H1 (cell line): ENCODE measurements at regions not wholly inside any gene's neighbourhood (a gene's known extent, or its start where the extent isn't known, plus 50 kb on each side); places are given as distances from the start of the nearest gene placed in this dataset.

Experiments
- CTCF ChIA-PET: fragments of 300-600 bp; sonication (Branson Sonifier 250); formaldehyde crosslinking; loops from one replicate; lab custom pipeline; 2021; ENCODE audit not compliant: partially characterized antibody; lab: Charles Lee
- POLR2A ChIA-PET: fragments of 300-600 bp; sonication (Branson Sonifier 250); formaldehyde crosslinking; loops from one replicate; lab custom pipeline; 2021; ENCODE audit warnings: inconsistent platforms; ENCODE audit not compliant: partially characterized antibody; lab: Charles Lee
- DNase-seq, 2 experiments: peaks; one replicate each; pipeline versions ENCODE4 v3.0.0 to v3.0.0-alpha.2; 2010 to 2022; ENCODE audit warnings: low spot score in 2 of 2, low read depth in 1 of 2, mixed read lengths in 1 of 2
- FAIRE-seq: peaks from 2 replicates; lab custom pipeline; 2011; peaks lifted over from hg19 to GRCh38; lab: Jason Lieb, UNC
- H2AFZ ChIP-seq: 2 replicates; pipeline ENCODE4 v1.8.1; 2012; ENCODE audit warnings: low read length, inconsistent platforms
- H2AK5ac ChIP-seq: 2 replicates; pipeline ENCODE4 v1.6.1; 2013; ENCODE audit warnings: low read depth, low read length
- H2BK120ac ChIP-seq: replicated peaks from 2 replicates; pipeline ENCODE3; 2013; ENCODE audit warnings: low read depth, low read length, inconsistent platforms
- H2BK12ac ChIP-seq: 2 replicates; pipeline ENCODE4 v1.6.1; 2013; ENCODE audit warnings: low read depth, low read length
- H2BK15ac ChIP-seq: 2 replicates; pipeline ENCODE4 v1.6.1; 2013; ENCODE audit warnings: low read length
- H2BK20ac ChIP-seq: 2 replicates; pipeline ENCODE4 v1.6.1; 2013; ENCODE audit warnings: low read length
- H2BK5ac ChIP-seq: 2 replicates; pipeline ENCODE4 v1.6.1; 2013; ENCODE audit warnings: low read depth, low read length
- H3K14ac ChIP-seq: 2 replicates; pipeline ENCODE4 v1.6.1; 2013; ENCODE audit warnings: inconsistent platforms; ENCODE audit not compliant: insufficient read length
- H3K18ac ChIP-seq: 2 replicates; pipeline ENCODE4 v1.6.1; 2013; ENCODE audit warnings: low read length; ENCODE audit errors: extremely low read depth
- H3K23ac ChIP-seq: 2 replicates; pipeline ENCODE4 v1.6.1; 2013; ENCODE audit warnings: inconsistent platforms; ENCODE audit not compliant: insufficient read length
- H3K23me2 ChIP-seq: 2 replicates; pipeline ENCODE4 v1.6.1; 2013; ENCODE audit warnings: low read depth, low read length
- H3K27ac ChIP-seq: 2 replicates; pipeline ENCODE4 v1.6.1; 2011; ENCODE audit warnings: low read depth, low read length, inconsistent platforms
- H3K27me3 ChIP-seq, 4 experiments: replicated peaks in 1 of 4; 1 replicate in 1 of 4; 2 replicates in 3 of 4; pipeline versions ENCODE4 v1.6.1 to v1.8.1; 2011 to 2013; ENCODE audit warnings: low read length in 3 of 4, mild to moderate bottlenecking in 3 of 4, inconsistent platforms in 2 of 4, mixed read lengths in 2 of 4, moderate library complexity in 1 of 4; ENCODE audit not compliant: control insufficient read depth in 3 of 4, insufficient read depth in 3 of 4; ENCODE audit errors: extremely low read depth in 1 of 4
- H3K36me3 ChIP-seq, 4 experiments: 2 replicates each; pipeline versions ENCODE4 v1.6.1 to v1.8.1; 2011 to 2013; ENCODE audit warnings: mild to moderate bottlenecking in 4 of 4, low read length in 3 of 4, moderate library complexity in 2 of 4, control low read depth in 1 of 4, inconsistent platforms in 1 of 4; ENCODE audit not compliant: insufficient read depth in 4 of 4, control insufficient read depth in 2 of 4
- H3K4ac ChIP-seq: replicated peaks from 2 replicates; pipeline ENCODE3; 2013; ENCODE audit warnings: low read length, low read depth, mixed read lengths, inconsistent platforms; ENCODE audit not compliant: insufficient read length
- H3K4me1 ChIP-seq, 4 experiments: replicated peaks in 1 of 4; 1 replicate in 1 of 4; 2 replicates in 3 of 4; pipeline versions ENCODE4 v1.6.1 to v1.8.1; 2011 to 2013; ENCODE audit warnings: low read length in 3 of 4, inconsistent platforms in 2 of 4, mixed read lengths in 1 of 4; ENCODE audit not compliant: insufficient read depth in 4 of 4, control insufficient read depth in 3 of 4
- H3K4me2 ChIP-seq, 2 experiments: 2 replicates each; pipeline versions ENCODE4 v1.6.1 to v1.8.1; 2011 to 2013; ENCODE audit warnings: low read depth in 2 of 2, low read length in 2 of 2, control low read depth in 1 of 2, inconsistent platforms in 1 of 2, mild to moderate bottlenecking in 1 of 2; ENCODE audit not compliant: insufficient read depth in 1 of 2
- H3K4me3 ChIP-seq, 4 experiments: fragments of 200-600, 300-600 bp in 1 of 4; sonication (generic), shearing (Covaris generic), sonication (Bioruptor Twin) in 1 of 4; 2 replicates each; pipeline versions ENCODE4 v1.5.1 to v1.8.1; 2011 to 2016; ENCODE audit warnings: low read length in 4 of 4, low read depth in 3 of 4, control low read depth in 2 of 4, inconsistent platforms in 2 of 4, mild to moderate bottlenecking in 2 of 4, mixed read lengths in 1 of 4, moderate library complexity in 1 of 4; ENCODE audit not compliant: insufficient read depth in 2 of 4; ENCODE audit errors: extremely low read depth in 1 of 4
- H3K56ac ChIP-seq: replicated peaks from 2 replicates; pipeline ENCODE3; 2013; ENCODE audit warnings: low read depth, mild to moderate bottlenecking, mixed read lengths, low read length, inconsistent platforms; ENCODE audit not compliant: insufficient read length
- H3K79me1 ChIP-seq: 2 replicates; pipeline ENCODE4 v1.6.1; 2013; ENCODE audit warnings: low read depth, low read length, control low read depth
- H3K79me2 ChIP-seq, 2 experiments: 2 replicates each; pipeline versions ENCODE4 v1.6.1 to v1.8.1; 2012 to 2013; ENCODE audit warnings: low read length in 2 of 2, mild to moderate bottlenecking in 2 of 2, inconsistent platforms in 1 of 2; ENCODE audit not compliant: insufficient read depth in 2 of 2, control insufficient read depth in 1 of 2
- H3K9ac ChIP-seq, 4 experiments: replicated peaks in 1 of 4; 1 replicate in 1 of 4; 2 replicates in 3 of 4; pipeline versions ENCODE4 v1.6.1 to v1.8.1; 2011 to 2013; ENCODE audit warnings: low read depth in 3 of 4, low read length in 3 of 4, control low read depth in 2 of 4, mild to moderate bottlenecking in 2 of 4, moderate library complexity in 2 of 4, inconsistent platforms in 1 of 4; ENCODE audit errors: extremely low read depth in 1 of 4
- H3K9me3 ChIP-seq, 2 experiments: 2 replicates each; pipeline versions ENCODE4 v1.6.1 to v1.8.1; 2012 to 2013; ENCODE audit warnings: mild to moderate bottlenecking in 2 of 2, moderate library complexity in 2 of 2, control low read depth in 1 of 2, inconsistent platforms in 1 of 2, low read depth in 1 of 2, low read length in 1 of 2, mixed read lengths in 1 of 2; ENCODE audit not compliant: insufficient read depth in 2 of 2
- H4K20me1 ChIP-seq, 2 experiments: replicated peaks in 1 of 2; 2 replicates each; pipeline versions ENCODE3 to v1.8.1; 2011 to 2013; ENCODE audit warnings: inconsistent platforms in 2 of 2, low read length in 2 of 2, mild to moderate bottlenecking in 1 of 2; ENCODE audit not compliant: insufficient read depth in 2 of 2, control insufficient read depth in 1 of 2
- H4K5ac ChIP-seq: 2 replicates; pipeline ENCODE4 v1.6.1; 2013; ENCODE audit warnings: low read length, low read depth, mixed read lengths, inconsistent platforms; ENCODE audit not compliant: insufficient read length
- H4K8ac ChIP-seq: 2 replicates; pipeline ENCODE4 v1.8.0; 2013; ENCODE audit warnings: mild to moderate bottlenecking, moderate library complexity, low read length, inconsistent platforms; ENCODE audit not compliant: insufficient read depth; ENCODE audit errors: extremely low read depth
- H4K91ac ChIP-seq: replicated peaks from 2 replicates; pipeline ENCODE3; 2013; ENCODE audit warnings: low read length, mixed read lengths, inconsistent platforms; ENCODE audit not compliant: insufficient read length
- CEBPB ChIP-seq: IDR thresholded peaks from 2 replicates; pipeline ENCODE4 v1.6.1; 2012; ENCODE audit warnings: low read depth, low read length
- KDM4A ChIP-seq: IDR thresholded peaks from one replicate; pipeline ENCODE4 v1.7.1; 2012; ENCODE audit warnings: low read depth, mild to moderate bottlenecking, moderate library complexity, low read length, inconsistent platforms; ENCODE audit not compliant: severe bottlenecking
- RAD21 ChIP-seq, 2 experiments: IDR thresholded peaks in 1 of 2; conservative IDR thresholded peaks in 1 of 2; 2 replicates each; pipeline ENCODE4 v1.6.1; 2011; ENCODE audit warnings: low read depth in 2 of 2, low read length in 2 of 2, improper control_type of control experiment in 1 of 2, inconsistent platforms in 1 of 2, mild to moderate bottlenecking in 1 of 2, moderate library complexity in 1 of 2
- WGBS, 2 experiments: shearing (Covaris generic) in 1 of 2; methylation state at CpG; one replicate each; pipeline versions ENCODE4 v1.1.6 to v1.1.7; 2013 to 2015; ENCODE audit warnings: low lambda C conversion rate in 2 of 2, mixed read lengths in 2 of 2, inconsistent platforms in 1 of 2, low coverage in 1 of 2, missing lambda C conversion rate in 1 of 2; ENCODE audit not compliant: insufficient replicate concordance in 2 of 2, insufficient coverage in 1 of 2, insufficient read length in 1 of 2; ENCODE audit errors: extremely low coverage in 1 of 2, missing lambda C conversion rate in 1 of 2; 5-methylcytosine and 5-hydroxymethylcytosine counted together

DNA sequence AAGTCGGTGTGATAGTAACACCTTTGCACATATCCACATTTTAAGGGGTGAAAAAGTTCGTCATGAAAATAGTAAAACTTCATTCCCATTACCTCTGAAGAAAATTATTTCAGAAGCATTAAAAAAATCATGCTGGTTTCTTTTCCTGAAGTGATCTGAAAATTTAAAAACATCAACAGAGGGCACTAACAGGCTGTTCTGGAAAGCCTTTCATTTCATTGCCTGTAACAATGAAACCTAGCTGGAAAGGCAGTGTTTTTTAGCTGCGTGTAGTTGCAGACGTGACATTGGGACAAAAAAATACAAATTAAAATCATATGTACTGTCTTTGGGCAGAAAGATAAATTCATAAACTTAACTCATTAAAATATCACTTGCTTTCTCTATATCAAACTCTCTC is 993.8 kb downstream of the GBE1 start:
- Histone ChIP-seq H3K9me3 (no peaks in the 10 kb centered on the region), H2BK15ac (no peak overlapping the region), H3K4me1 (no peaks in the 10 kb centered on the region), H3K23ac (no peak overlapping the region), H2AK5ac (no peak overlapping the region), H2BK20ac (no peak overlapping the region), H3K14ac (no peak overlapping the region), H3K4ac (no peak overlapping the region), H3K4me2 (no peak overlapping the region), H4K20me1 (no peaks in the 10 kb centered on the region), H3K18ac (no peak overlapping the region), H3K23me2 (no peaks in the 10 kb centered on the region), H3K79me2 (no peaks in the 10 kb centered on the region), H3K4me3 (no peak overlapping the region), H2AFZ (no peak overlapping the region), H3K56ac (no peak overlapping the region), H3K36me3 (no peaks in the 10 kb centered on the region), H3K27me3 (no peaks in the 10 kb centered on the region), H2BK5ac (no peak overlapping the region), H4K91ac (no peak overlapping the region), H3K9ac (no peak overlapping the region), H4K5ac (no peak overlapping the region), H3K79me1 (no peaks in the 10 kb centered on the region), H2BK12ac (no peak overlapping the region), H3K27ac (no peak overlapping the region), H4K8ac (no peak overlapping the region), H2BK120ac (no peak overlapping the region)
- no peak for TF ChIP-seq CEBPB
- peak; percentile 35 to 36 for TF ChIP-seq RAD21 (IDR thresholded peaks at IDR 0.05 in 1 of 2, conservative IDR thresholded peaks at IDR 0.05 in 1 of 2; ENCODE audit: low read depth in 2 of 2, low read length in 2 of 2)
- no peak for TF ChIP-seq KDM4A
- ChIA-PET CTCF (interaction anchor here (0.8 to 1.4 kb wide), 4 partner anchors 14 to 475 kb away, joined by 3 to 4 read pairs (median 4); no protein-coding TSS in a partner anchor), POLR2A (no interaction called here)
- no peak for DNase-seq
- no peak for FAIRE-seq
- WGBS, 2 experiments, result 71% methylated on average over 4 of the region's 4 CpGs; no CpG with 5 or more reads in 1 of the 2 experiments
